ENCODE measurements at regions not wholly inside any gene's neighbourhood (a gene's known extent, or its start where the extent isn't known, plus 50 kb on each side); places are given as distances from the start of the nearest gene placed in this dataset.
A peak's percentile ranks its signal among the peaks of the same experiment; 100 is the strongest.

DNA sequence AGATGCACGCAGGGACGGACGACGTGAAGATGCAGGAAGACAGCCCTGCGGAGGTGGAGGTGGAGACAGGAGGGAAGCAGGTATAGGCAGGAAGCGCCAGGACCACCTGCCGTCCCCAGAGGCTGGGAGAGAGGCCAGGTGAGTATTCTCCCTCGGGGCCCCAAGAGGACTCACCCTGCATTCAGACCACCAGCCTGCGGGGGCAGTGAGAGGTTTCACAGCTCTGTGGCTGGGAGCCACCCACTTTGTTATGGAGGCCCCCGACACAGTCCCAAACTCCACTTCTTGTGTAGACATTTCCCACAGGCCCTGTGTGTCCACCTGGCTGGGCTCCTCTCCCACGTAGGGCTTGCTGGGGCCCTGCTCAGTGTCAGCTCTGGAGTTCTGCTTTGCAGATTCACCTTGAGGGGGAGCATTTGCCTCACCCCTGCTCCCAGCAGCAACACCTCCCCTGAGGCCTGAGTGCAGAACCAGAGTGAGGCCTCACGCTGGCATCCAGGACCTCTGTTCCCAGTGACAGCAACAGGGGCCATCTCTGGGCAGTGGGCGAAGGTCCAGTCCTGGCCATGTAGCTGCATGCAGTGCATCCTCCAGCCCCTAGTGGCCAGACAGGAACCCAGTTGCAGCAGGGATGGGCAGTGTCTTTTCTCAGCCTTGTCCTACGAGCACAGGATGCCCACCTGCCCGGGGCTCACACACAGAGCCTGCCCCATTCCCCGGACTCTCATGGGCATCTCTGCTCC is 119.4 kb upstream of the IQSEC1 start:
- TF ChIP-seq, protein P1, sequence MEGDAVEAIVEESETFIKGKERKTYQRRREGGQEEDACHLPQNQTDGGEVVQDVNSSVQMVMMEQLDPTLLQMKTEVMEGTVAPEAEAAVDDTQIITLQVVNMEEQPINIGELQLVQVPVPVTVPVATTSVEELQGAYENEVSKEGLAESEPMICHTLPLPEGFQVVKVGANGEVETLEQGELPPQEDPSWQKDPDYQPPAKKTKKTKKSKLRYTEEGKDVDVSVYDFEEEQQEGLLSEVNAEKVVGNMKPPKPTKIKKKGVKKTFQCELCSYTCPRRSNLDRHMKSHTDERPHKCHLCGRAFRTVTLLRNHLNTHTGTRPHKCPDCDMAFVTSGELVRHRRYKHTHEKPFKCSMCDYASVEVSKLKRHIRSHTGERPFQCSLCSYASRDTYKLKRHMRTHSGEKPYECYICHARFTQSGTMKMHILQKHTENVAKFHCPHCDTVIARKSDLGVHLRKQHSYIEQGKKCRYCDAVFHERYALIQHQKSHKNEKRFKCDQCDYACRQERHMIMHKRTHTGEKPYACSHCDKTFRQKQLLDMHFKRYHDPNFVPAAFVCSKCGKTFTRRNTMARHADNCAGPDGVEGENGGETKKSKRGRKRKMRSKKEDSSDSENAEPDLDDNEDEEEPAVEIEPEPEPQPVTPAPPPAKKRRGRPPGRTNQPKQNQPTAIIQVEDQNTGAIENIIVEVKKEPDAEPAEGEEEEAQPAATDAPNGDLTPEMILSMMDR (conservative IDR thresholded peaks at IDR 0.05; ENCODE audit: low read depth, low read length), result peak; percentile 69
- no peak overlapping the region for H3K4me3 ChIP-seq (ENCODE audit: low read length)
- DNase-seq (ENCODE audit: low read depth), result no peak

DNA sequence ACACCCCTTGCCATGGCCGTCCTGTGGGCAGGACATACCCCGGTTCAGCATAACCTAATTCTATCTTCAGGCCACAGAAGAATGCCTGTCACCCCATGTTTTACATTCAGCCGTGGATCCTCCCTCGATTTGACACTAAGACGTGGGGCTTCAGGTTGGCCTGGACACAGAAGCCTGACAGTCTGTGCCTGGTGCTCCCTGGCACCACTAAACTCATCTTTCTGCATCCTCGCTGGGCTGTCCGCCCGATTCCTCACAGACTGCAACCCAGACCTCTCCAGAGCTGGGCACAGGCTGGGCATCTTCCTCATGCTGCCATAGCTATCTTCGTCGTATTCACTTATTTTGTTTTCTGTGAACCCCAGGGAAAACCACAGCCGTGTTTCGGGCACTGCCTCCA is 117.8 kb upstream of the IQSEC1 start:
- H3K4me3 ChIP-seq (ENCODE audit: low read length), result no peak overlapping the region
- TF ChIP-seq, protein P1 (conservative IDR thresholded peaks at IDR 0.05; ENCODE audit: low read depth, low read length), result no peak
- no peak for DNase-seq (ENCODE audit: low read depth)

DNA sequence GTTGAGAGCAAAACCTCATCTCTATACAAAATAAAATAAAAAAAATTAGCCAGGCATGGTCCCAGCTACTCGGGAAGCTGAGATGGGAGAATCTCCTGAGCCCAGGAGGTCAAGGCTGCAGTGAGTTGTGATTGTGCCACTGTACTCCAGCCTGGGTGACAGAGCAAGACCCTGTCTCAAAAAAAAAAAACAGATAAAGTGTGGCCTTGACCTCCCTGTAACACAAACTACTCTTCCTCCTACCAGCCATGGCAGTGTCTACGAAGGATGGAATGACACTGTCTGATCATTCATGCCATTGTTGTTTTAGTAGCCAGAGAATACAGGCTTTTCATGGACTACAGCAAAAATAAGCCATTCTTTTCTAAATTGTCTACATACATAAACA is 117.1 kb upstream of the IQSEC1 start:
- DNase-seq (ENCODE audit: low read depth), result no peak
- no peak overlapping the region for H3K4me3 ChIP-seq (ENCODE audit: low read length)
- TF ChIP-seq, protein P1 (conservative IDR thresholded peaks at IDR 0.05; ENCODE audit: low read depth, low read length), result no peak

DNA sequence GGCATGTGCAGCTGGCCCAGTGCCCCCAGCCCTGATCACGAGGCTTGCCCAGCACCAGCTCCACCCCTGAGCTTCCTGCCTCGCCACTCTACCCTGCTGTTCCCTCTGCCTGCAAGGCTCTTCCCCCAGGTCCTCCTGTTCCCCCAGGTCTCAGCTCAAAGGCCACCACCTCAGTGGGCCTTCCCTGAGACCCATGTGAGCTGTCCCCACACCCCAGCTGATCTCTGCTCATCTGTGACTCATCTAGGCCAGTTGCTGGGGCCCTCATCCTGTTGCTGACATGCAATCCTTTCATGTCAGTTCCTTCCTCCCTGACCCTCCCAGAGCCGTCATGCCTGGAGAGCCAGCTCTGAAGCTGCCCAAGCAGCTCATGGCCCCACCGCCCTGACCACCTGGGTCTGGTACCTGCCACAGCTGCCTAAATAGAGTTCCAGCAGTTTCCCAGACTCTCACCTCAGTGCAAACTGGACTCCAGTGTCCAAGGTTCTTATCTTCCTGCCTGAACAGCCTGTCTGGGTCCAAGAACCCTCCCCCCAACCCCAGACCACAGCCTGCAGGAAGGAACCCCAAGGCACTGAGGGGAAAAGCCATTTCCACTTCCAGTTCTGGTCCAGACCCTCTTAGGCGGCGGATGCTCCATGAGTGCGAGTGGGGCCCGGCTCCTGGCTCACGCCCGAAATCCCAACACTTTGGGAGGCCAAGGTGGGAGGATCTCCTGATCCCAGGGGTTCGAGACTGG is 116.6 kb upstream of the IQSEC1 start:
- DNase-seq (ENCODE audit: low read depth), result no peak
- no peak overlapping the region for H3K4me3 ChIP-seq (ENCODE audit: low read length)
- TF ChIP-seq, protein P1 (conservative IDR thresholded peaks at IDR 0.05; ENCODE audit: low read depth, low read length), result no peak

GRCh38 chr3:13188975-13189374 is 115.7 kb upstream of the IQSEC1 start:
- TF ChIP-seq, protein P1 (conservative IDR thresholded peaks at IDR 0.05; ENCODE audit: low read depth, low read length), result no peak
- DNase-seq (ENCODE audit: low read depth), result no peak
- no peak overlapping the region for H3K4me3 ChIP-seq (ENCODE audit: low read length)

DNA sequence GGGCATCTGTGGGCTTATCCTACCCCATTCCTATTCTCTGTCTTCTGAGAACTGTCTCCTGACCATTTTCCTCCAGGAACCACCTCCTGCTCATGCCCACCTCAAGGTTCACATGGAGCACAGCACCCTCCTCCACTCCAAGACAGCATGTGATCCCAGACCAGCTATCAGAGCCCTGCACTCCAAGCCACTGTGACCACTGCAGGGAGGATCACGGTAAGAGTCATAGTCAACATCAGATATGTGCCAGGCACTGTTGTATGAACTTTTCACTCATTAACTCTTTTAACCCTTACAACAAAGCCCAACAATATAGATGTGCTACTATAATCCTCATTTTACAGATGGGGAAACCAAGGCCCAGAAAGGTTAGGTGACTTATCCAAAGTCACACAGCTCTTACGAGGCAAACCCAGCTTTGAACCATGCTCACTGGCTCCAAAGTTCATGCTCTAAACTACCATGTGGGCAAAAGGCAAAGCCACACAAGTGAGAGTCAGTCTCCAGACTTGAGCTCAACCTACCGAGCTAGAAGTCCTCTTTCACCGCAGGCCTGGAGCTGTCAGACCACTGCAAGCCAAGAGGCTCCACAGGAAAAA is 115.1 kb upstream of the IQSEC1 start:
- TF ChIP-seq, protein P1 (conservative IDR thresholded peaks at IDR 0.05; ENCODE audit: low read depth, low read length), result no peak
- no peak for DNase-seq (ENCODE audit: low read depth)

More for the DNA sequence above, 115.1 kb upstream of the IQSEC1 start:
- H3K4me3 ChIP-seq (ENCODE audit: low read length), result no peak overlapping the region
